ENCODE measurements at regions not wholly inside any gene's neighbourhood (a gene's known extent, or its start where the extent isn't known, plus 50 kb on each side); places are given as distances from the start of the nearest gene placed in this dataset.

GRCh38 chr4:22217480-22217879 is 268.9 kb upstream of the KCNIP4 start:
- TF ChIP-seq CTCF (conservative IDR thresholded peaks at IDR 0.05 in 1 of 2, IDR thresholded peaks at IDR 0.05 in 1 of 2; ENCODE audit: low read depth in 1 of 2, low read length in 2 of 2) (no peak), EZH2 (IDR thresholded peaks at IDR 0.05; ENCODE audit: low read length, missing control alignments) (no peak)

All from fibroblast of lung (primary cell).